22Rv1 (cell line): ENCODE measurements at regions not wholly inside any gene's neighbourhood (a gene's known extent, or its start where the extent isn't known, plus 50 kb on each side); places are given as distances from the start of the nearest gene placed in this dataset.

Source experiments
- H3K27ac ChIP-seq: fragments of 450-650 bp; 2 replicates; pipeline ENCODE4 v1.5.1; 2017
- CTCF ChIP-seq: fragments of 450-650 bp; IDR thresholded peaks from 2 replicates; pipeline ENCODE4 v1.5.1; 2017; ENCODE audit warnings: mild to moderate bottlenecking
- ZFX ChIP-seq: fragments of 450-650 bp; IDR thresholded peaks from 2 replicates; pipeline ENCODE4 v1.6.1; 2017; ENCODE audit warnings: antibody characterized with exemption, borderline replicate concordance

- H3K27ac ChIP-seq = no peak overlapping the region
- no peak for TF ChIP-seq ZFX
- no peak for TF ChIP-seq CTCF
These were observed 69.5 kb downstream of the ARL4C start for GRCh38 chr2:234427081-234428061.

GRCh38 chr2:234426616-234427015, 70.3 kb downstream of the ARL4C start:
- TF ChIP-seq ZFX = no peak
- TF ChIP-seq CTCF = no peak
- H3K27ac ChIP-seq = no peak overlapping the region

- no peak overlapping the region for H3K27ac ChIP-seq
- no peak for TF ChIP-seq ZFX
- TF ChIP-seq CTCF = no peak
These were observed 71.0 kb downstream of the ARL4C start for GRCh38 chr2:234425639-234426603.

- H3K27ac ChIP-seq = no peak overlapping the region
- TF ChIP-seq ZFX = no peak
- no peak for TF ChIP-seq CTCF
These were observed 73.0 kb downstream of the ARL4C start for GRCh38 chr2:234423884-234424283.

- no peak overlapping the region for H3K27ac ChIP-seq
- TF ChIP-seq ZFX (no peak), CTCF (no peak)
These were observed 73.9 kb downstream of the ARL4C start for GRCh38 chr2:234422981-234423431.

- TF ChIP-seq ZFX (no peak), CTCF (no peak)
- no peak overlapping the region for H3K27ac ChIP-seq
These were observed 74.6 kb downstream of the ARL4C start for GRCh38 chr2:234422273-234422732.
